Lung (tissue), 11 donors: ENCODE measurements at regions not wholly inside any gene's neighbourhood (a gene's known extent, or its start where the extent isn't known, plus 50 kb on each side); places are given as distances from the start of the nearest gene placed in this dataset.

Source experiments
- ATAC-seq: fragments of 200-7000 bp; cut with Tn5 transposase; one replicate; pipeline ENCODE4 v1.9.1; 2020; ENCODE audit warnings: moderate number of reproducible peaks; ENCODE audit not compliant: insufficient read depth, low FRiP score
- DNase-seq, 3 donors: peaks; one replicate each; pipeline ENCODE4 v3.0.0-alpha.2; 2013 to 2017
- H3K27ac ChIP-seq, 2 donors: one replicate each; pipeline ENCODE4 v1.5.1; 2013; ENCODE audit warnings: mild to moderate bottlenecking in 2 of 2, moderate library complexity in 2 of 2, control low read depth in 1 of 2, inconsistent platforms in 1 of 2, low read depth in 1 of 2, low read length in 1 of 2
- H3K27me3 ChIP-seq, 3 donors: one replicate each; pipeline ENCODE4 v1.5.1; 2013; ENCODE audit warnings: low read length in 2 of 3; ENCODE audit not compliant: control insufficient read depth in 3 of 3, insufficient read depth in 3 of 3
- H3K36me3 ChIP-seq, 4 donors: one replicate each; pipeline ENCODE4 v1.5.1; 2013; ENCODE audit warnings: low read length in 4 of 4, mild to moderate bottlenecking in 1 of 4, moderate library complexity in 1 of 4; ENCODE audit not compliant: control insufficient read depth in 4 of 4, insufficient read depth in 4 of 4
- H3K4me1 ChIP-seq, 5 donors: one replicate each; pipeline ENCODE4 v1.5.1; 2013; ENCODE audit warnings: low read length in 5 of 5, mild to moderate bottlenecking in 2 of 5, moderate library complexity in 1 of 5; ENCODE audit not compliant: control insufficient read depth in 5 of 5, insufficient read depth in 5 of 5
- H3K4me3 ChIP-seq: one replicate; pipeline ENCODE4 v1.5.1; 2013; ENCODE audit warnings: mild to moderate bottlenecking, control low read depth, moderate library complexity
- H3K9ac ChIP-seq, 2 donors: one replicate each; pipeline ENCODE4 v1.5.1; 2013; ENCODE audit warnings: low read length in 2 of 2, control low read depth in 1 of 2; ENCODE audit not compliant: insufficient read depth in 1 of 2
- H3K9me3 ChIP-seq, 4 donors: one replicate each; pipeline ENCODE4 v1.5.1; 2013; ENCODE audit warnings: low read length in 3 of 4, mild to moderate bottlenecking in 1 of 4, moderate library complexity in 1 of 4; ENCODE audit not compliant: control insufficient read depth in 4 of 4, insufficient read depth in 3 of 4
- CTCF ChIP-seq: IDR thresholded peaks from 2 replicates; pipeline ENCODE4 v1.5.1; 2012; ENCODE audit warnings: mild to moderate bottlenecking; ENCODE audit errors: control extremely low read depth, extremely low read depth
- WGBS, 2 donors: extraction: QIAGEN DNeasy Blood & Tissue Kit; methylation state at CpG; one replicate each; pipeline ENCODE4 v1.1.7; 2013; 5-methylcytosine and 5-hydroxymethylcytosine counted together
- donor health status: control.
- donor health status: control.
- donor health status: Bipolar disorder and iron deficiency.
- donor health status: healthy.
- donor health status: DM: yes; HTN: yes; CAD: no.

DNA sequence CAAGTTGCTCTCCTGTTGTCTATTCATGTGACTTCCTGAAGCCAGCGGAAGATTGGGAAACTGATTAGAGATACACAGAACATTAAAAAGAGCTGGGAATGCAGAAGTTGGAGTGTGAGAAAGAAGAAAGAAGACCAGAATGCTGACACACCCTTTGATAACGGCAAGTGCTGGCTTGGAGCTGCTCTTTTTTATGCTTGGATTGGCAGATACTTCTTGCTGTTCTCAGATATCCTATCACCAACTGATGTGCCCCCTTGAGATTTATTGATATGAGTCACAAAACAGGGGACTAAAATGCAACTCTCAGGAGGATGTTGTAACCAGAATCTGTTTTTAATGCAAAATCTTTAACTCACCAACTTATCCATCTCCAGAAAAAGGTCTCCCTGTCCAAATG is 56.0 kb upstream of the ASTN2 start:
- H3K27me3 ChIP-seq, result peaks cover 0 to 2% (median 0%) of the 10 kb centered on the region in 3 donors
- no peak overlapping the region for H3K9ac ChIP-seq
- no peaks in the 10 kb centered on the region for H3K36me3 ChIP-seq
- no peak overlapping the region for H3K27ac ChIP-seq
- TF ChIP-seq CTCF, result no peak
- H3K4me1 ChIP-seq, result no peaks in the 10 kb centered on the region
- 16 to 27% methylated on average over 2 of the region's 2 CpGs for WGBS, 2 donors
- H3K4me3 ChIP-seq, result no peak overlapping the region
- DNase-seq (no peak), ATAC-seq (no peak)
- no peaks in the 10 kb centered on the region for H3K9me3 ChIP-seq

- Histone ChIP-seq H3K27me3 (peaks cover 0 to 2% (median 0%) of the 10 kb centered on the region in 3 donors), H3K9ac (no peak overlapping the region), H3K4me3 (no peak overlapping the region), H3K36me3 (no peaks in the 10 kb centered on the region), H3K9me3 (no peaks in the 10 kb centered on the region), H3K27ac (no peak overlapping the region), H3K4me1 (no peaks in the 10 kb centered on the region)
- 35 to 44% methylated on average over 1 of the region's 1 CpG for WGBS, 2 donors
- ATAC-seq (no peak), DNase-seq (no peak)
- TF ChIP-seq CTCF, result no peak
These were observed 55.6 kb upstream of the ASTN2 start for GRCh38 chr9:117470455-117470854.

- no peak for TF ChIP-seq CTCF
- no peak for DNase-seq
- Histone ChIP-seq H3K27me3 (peaks cover 0 to 2% (median 0%) of the 10 kb centered on the region in 3 donors), H3K4me1 (no peaks in the 10 kb centered on the region), H3K27ac (no peak overlapping the region), H3K9ac (no peak overlapping the region), H3K9me3 (no peaks in the 10 kb centered on the region), H3K4me3 (no peak overlapping the region), H3K36me3 (no peaks in the 10 kb centered on the region)
- no peak for ATAC-seq
- WGBS, 2 donors, result 76 to 81% methylated on average over 3 of the region's 3 CpGs
These were observed 51.3 kb upstream of the ASTN2 start for GRCh38 chr9:117466111-117466510.

DNA sequence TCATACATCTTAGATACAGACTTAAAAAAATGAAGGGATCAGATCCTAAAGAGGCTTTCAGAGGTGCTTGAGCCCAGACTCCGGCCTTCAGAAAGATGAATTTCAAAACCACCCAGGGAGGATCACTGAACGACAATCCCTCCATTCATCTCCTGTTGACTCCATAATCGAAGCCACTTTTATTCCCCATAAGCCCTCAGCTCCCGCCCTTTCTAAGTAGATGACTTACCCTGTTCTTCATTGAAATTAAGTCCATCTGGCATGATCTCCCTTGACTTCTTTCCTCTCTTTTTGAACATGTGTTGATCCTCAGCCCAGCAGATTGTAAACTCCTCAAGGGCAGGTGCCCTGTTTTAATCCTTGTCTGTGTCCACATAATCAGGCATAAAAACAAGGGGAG is 50.8 kb upstream of the ASTN2 start:
- no peak overlapping the region for H3K4me3 ChIP-seq
- H3K4me1 ChIP-seq, result no peaks in the 10 kb centered on the region
- H3K27ac ChIP-seq, result no peak overlapping the region
- H3K9me3 ChIP-seq, result no peaks in the 10 kb centered on the region
- ATAC-seq, result no peak
- no peak for TF ChIP-seq CTCF
- DNase-seq, result no peak
- 85 to 86% methylated on average over 4 of the region's 4 CpGs for WGBS, 2 donors
- no peak overlapping the region for H3K9ac ChIP-seq
- H3K36me3 ChIP-seq, result no peaks in the 10 kb centered on the region
- peaks cover 0 to 2% (median 0%) of the 10 kb centered on the region in 3 donors for H3K27me3 ChIP-seq
